ENCODE measurements at regions not wholly inside any gene's neighbourhood (a gene's known extent, or its start where the extent isn't known, plus 50 kb on each side); places are given as distances from the start of the nearest gene placed in this dataset.

- Histone ChIP-seq H3K27me3 (ENCODE audit: control insufficient read depth in 1 of 2, insufficient read depth in 2 of 2, low read length in 2 of 2) (no peaks in the 10 kb centered on the region), H3K4me3 (ENCODE audit: low read depth in 1 of 2, low read length in 2 of 2) (no peak overlapping the region)
Measured at GRCh38 chr13:80189889-80190597, 150.9 kb downstream of the SPRY2 start.

DNA sequence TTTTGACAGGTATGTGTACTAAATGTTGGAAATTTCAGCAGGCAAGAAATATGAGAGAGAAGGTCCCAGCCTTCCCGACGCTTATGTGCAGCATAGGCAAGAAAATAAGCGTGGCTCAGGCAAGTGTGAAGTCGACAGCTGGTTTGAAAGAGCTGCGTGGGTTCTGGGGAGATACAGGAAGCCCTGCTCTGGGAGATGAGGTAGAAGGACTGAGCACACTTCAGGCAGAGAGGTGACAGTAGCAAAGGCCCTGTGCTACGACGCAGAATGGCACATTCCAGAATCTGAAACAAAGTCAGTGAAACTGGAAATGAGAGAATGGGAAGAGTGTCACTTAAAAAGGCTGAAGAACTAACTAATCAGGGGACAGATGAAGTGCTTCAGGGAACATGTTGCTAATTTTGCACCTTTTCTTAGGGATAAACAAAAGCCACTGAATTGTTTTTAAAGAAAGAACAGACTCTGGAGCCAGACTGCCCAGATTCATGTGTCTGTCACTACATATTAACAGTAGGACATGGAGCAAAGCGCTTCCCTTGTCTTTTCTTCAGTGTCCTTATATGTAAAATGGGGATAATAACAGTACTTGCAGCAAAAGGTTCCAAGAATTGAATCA, 160.1 kb downstream of the SPRY2 start:
- H3K4me3 ChIP-seq (ENCODE audit: low read depth in 1 of 2, low read length in 2 of 2) = no peak overlapping the region
- no peak overlapping the region for H3K9ac ChIP-seq (ENCODE audit: low read depth in 1 of 2, low read length in 2 of 2)
- no peaks in the 10 kb centered on the region for H3K4me1 ChIP-seq (ENCODE audit: control insufficient read depth in 1 of 2, insufficient read depth in 2 of 2, low read length in 2 of 2)
- no peak overlapping the region for H3K27ac ChIP-seq (ENCODE audit: low read depth, low read length)
- H3K27me3 ChIP-seq (ENCODE audit: control insufficient read depth in 1 of 2, insufficient read depth in 2 of 2, low read length in 2 of 2) = no peaks in the 10 kb centered on the region
- H3K36me3 ChIP-seq (ENCODE audit: control insufficient read depth in 1 of 2, insufficient read depth in 2 of 2, low read length in 2 of 2) = no peaks in the 10 kb centered on the region
- H3K9me3 ChIP-seq (ENCODE audit: control insufficient read depth in 1 of 2, low read length in 2 of 2) = no peaks in the 10 kb centered on the region

More at GRCh38 chr13:80189889-80190597, 150.9 kb downstream of the SPRY2 start:
- no peaks in the 10 kb centered on the region for H3K36me3 ChIP-seq (ENCODE audit: control insufficient read depth in 1 of 2, insufficient read depth in 2 of 2, low read length in 2 of 2)
- no peaks in the 10 kb centered on the region for H3K9me3 ChIP-seq (ENCODE audit: control insufficient read depth in 1 of 2, low read length in 2 of 2)
- H3K4me1 ChIP-seq (ENCODE audit: control insufficient read depth in 1 of 2, insufficient read depth in 2 of 2, low read length in 2 of 2) = no peaks in the 10 kb centered on the region
- H3K27ac ChIP-seq (ENCODE audit: low read depth, low read length) = no peak overlapping the region
- H3K9ac ChIP-seq (ENCODE audit: low read depth in 1 of 2, low read length in 2 of 2) = no peak overlapping the region

DNA sequence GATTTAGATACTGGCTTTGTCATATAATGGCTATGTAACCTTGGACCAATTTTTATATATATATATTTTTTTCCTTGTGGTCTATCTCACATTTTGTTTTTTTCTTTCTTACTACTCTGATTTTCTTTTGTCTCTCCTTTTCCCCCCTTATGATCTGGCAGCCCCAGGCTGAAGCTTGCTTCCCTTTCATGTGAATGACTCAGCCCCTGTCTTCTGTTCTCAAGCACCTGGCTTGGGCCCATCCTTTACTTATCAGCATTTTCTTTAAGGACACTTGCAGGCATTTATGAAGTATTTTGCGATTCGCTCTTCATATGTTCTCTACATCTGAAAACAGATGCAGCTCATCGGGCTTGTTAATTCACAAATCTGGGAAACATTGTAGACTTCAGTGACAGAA, 163.6 kb downstream of the SPRY2 start:
- H3K27ac ChIP-seq (ENCODE audit: low read depth, low read length) = no peak overlapping the region
- no peaks in the 10 kb centered on the region for H3K27me3 ChIP-seq (ENCODE audit: control insufficient read depth in 1 of 2, insufficient read depth in 2 of 2, low read length in 2 of 2)
- peaks cover 0 to 5% of the 10 kb centered on the region in 2 donors for H3K9me3 ChIP-seq (ENCODE audit: control insufficient read depth in 1 of 2, low read length in 2 of 2)
- H3K9ac ChIP-seq (ENCODE audit: low read depth in 1 of 2, low read length in 2 of 2) = no peak overlapping the region
- no peak overlapping the region for H3K4me3 ChIP-seq (ENCODE audit: low read depth in 1 of 2, low read length in 2 of 2)
- no peaks in the 10 kb centered on the region for H3K36me3 ChIP-seq (ENCODE audit: control insufficient read depth in 1 of 2, insufficient read depth in 2 of 2, low read length in 2 of 2)
- H3K4me1 ChIP-seq (ENCODE audit: control insufficient read depth in 1 of 2, insufficient read depth in 2 of 2, low read length in 2 of 2) = no peaks in the 10 kb centered on the region

- Histone ChIP-seq H3K9me3 (ENCODE audit: control insufficient read depth in 1 of 2, low read length in 2 of 2) (peaks cover 0 to 5% of the 10 kb centered on the region in 2 donors), H3K36me3 (ENCODE audit: control insufficient read depth in 1 of 2, insufficient read depth in 2 of 2, low read length in 2 of 2) (no peaks in the 10 kb centered on the region), H3K4me3 (ENCODE audit: low read depth in 1 of 2, low read length in 2 of 2) (no peak overlapping the region), H3K27ac (ENCODE audit: low read depth, low read length) (no peak overlapping the region), H3K9ac (ENCODE audit: low read depth in 1 of 2, low read length in 2 of 2) (no peak overlapping the region), H3K4me1 (ENCODE audit: control insufficient read depth in 1 of 2, insufficient read depth in 2 of 2, low read length in 2 of 2) (no peaks in the 10 kb centered on the region), H3K27me3 (ENCODE audit: control insufficient read depth in 1 of 2, insufficient read depth in 2 of 2, low read length in 2 of 2) (no peaks in the 10 kb centered on the region)
Measured at GRCh38 chr13:80173224-80173623, 167.7 kb downstream of the SPRY2 start.

GRCh38 chr13:80171096-80171495, 169.8 kb downstream of the SPRY2 start:
- Histone ChIP-seq H3K36me3 (ENCODE audit: control insufficient read depth in 1 of 2, insufficient read depth in 2 of 2, low read length in 2 of 2) (no peaks in the 10 kb centered on the region), H3K9ac (ENCODE audit: low read depth in 1 of 2, low read length in 2 of 2) (no peak overlapping the region), H3K27ac (ENCODE audit: low read depth, low read length) (no peak overlapping the region), H3K9me3 (ENCODE audit: control insufficient read depth in 1 of 2, low read length in 2 of 2) (peaks cover 0 to 5% of the 10 kb centered on the region in 2 donors), H3K4me3 (ENCODE audit: low read depth in 1 of 2, low read length in 2 of 2) (no peak overlapping the region), H3K27me3 (ENCODE audit: control insufficient read depth in 1 of 2, insufficient read depth in 2 of 2, low read length in 2 of 2) (no peaks in the 10 kb centered on the region), H3K4me1 (ENCODE audit: control insufficient read depth in 1 of 2, insufficient read depth in 2 of 2, low read length in 2 of 2) (no peaks in the 10 kb centered on the region)

DNA sequence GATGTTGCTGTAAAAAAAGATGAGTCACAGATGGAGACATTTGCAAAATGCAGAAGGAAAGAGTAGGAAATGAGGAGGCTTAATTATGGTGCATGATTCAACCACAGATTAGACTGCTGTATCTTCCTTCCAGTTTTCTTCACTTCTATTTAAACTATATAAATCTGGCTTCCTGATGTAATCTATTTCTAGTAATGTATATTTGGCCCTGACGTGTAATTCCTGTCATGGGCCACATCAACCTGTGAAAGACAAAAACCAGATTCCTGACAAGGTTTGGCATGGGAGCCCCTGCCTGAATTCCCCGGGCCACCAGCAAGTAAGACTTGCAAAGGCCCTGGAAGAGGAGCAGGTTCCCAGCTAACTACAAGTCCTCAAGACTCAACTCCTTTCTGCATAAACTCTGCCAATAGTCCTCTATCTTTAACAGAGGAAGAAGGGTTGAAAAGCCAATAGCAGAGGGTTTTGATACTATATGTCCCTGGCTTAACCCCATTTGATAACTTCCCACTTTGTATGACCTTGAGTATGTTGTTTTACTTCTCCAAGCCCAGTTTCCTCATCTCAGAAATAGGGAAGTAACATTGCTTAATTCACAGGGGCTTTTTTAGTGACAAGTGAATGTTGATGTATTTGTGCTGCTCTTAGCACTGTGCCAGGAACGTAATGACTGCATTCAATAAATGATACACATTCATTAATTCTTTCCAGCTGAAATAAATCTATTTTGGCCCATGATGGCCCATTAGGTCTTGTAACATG, 172.7 kb downstream of the SPRY2 start:
- no peaks in the 10 kb centered on the region for H3K4me1 ChIP-seq (ENCODE audit: control insufficient read depth in 1 of 2, insufficient read depth in 2 of 2, low read length in 2 of 2)
- H3K9ac ChIP-seq (ENCODE audit: low read depth in 1 of 2, low read length in 2 of 2) = no peak overlapping the region
- H3K9me3 ChIP-seq (ENCODE audit: control insufficient read depth in 1 of 2, low read length in 2 of 2) = no peaks in the 10 kb centered on the region
- H3K27ac ChIP-seq (ENCODE audit: low read depth, low read length) = no peak overlapping the region
- no peak overlapping the region for H3K4me3 ChIP-seq (ENCODE audit: low read depth in 1 of 2, low read length in 2 of 2)
- no peaks in the 10 kb centered on the region for H3K27me3 ChIP-seq (ENCODE audit: control insufficient read depth in 1 of 2, insufficient read depth in 2 of 2, low read length in 2 of 2)
- no peaks in the 10 kb centered on the region for H3K36me3 ChIP-seq (ENCODE audit: control insufficient read depth in 1 of 2, insufficient read depth in 2 of 2, low read length in 2 of 2)

- no peak overlapping the region for H3K9ac ChIP-seq (ENCODE audit: low read depth in 1 of 2, low read length in 2 of 2)
- no peak overlapping the region for H3K27ac ChIP-seq (ENCODE audit: low read depth, low read length)
- no peak overlapping the region for H3K4me3 ChIP-seq (ENCODE audit: low read depth in 1 of 2, low read length in 2 of 2)
- H3K27me3 ChIP-seq (ENCODE audit: control insufficient read depth in 1 of 2, insufficient read depth in 2 of 2, low read length in 2 of 2) = no peaks in the 10 kb centered on the region
- H3K9me3 ChIP-seq (ENCODE audit: control insufficient read depth in 1 of 2, low read length in 2 of 2) = no peaks in the 10 kb centered on the region
- H3K36me3 ChIP-seq (ENCODE audit: control insufficient read depth in 1 of 2, insufficient read depth in 2 of 2, low read length in 2 of 2) = no peaks in the 10 kb centered on the region
- H3K4me1 ChIP-seq (ENCODE audit: control insufficient read depth in 1 of 2, insufficient read depth in 2 of 2, low read length in 2 of 2) = no peaks in the 10 kb centered on the region
Measured at GRCh38 chr13:80166352-80166751, 174.6 kb downstream of the SPRY2 start.

- Histone ChIP-seq H3K4me1 (ENCODE audit: control insufficient read depth in 1 of 2, insufficient read depth in 2 of 2, low read length in 2 of 2) (no peaks in the 10 kb centered on the region), H3K4me3 (ENCODE audit: low read depth in 1 of 2, low read length in 2 of 2) (no peak overlapping the region), H3K27me3 (ENCODE audit: control insufficient read depth in 1 of 2, insufficient read depth in 2 of 2, low read length in 2 of 2) (no peaks in the 10 kb centered on the region), H3K27ac (ENCODE audit: low read depth, low read length) (no peak overlapping the region), H3K9ac (ENCODE audit: low read depth in 1 of 2, low read length in 2 of 2) (no peak overlapping the region), H3K9me3 (ENCODE audit: control insufficient read depth in 1 of 2, low read length in 2 of 2) (no peaks in the 10 kb centered on the region), H3K36me3 (ENCODE audit: control insufficient read depth in 1 of 2, insufficient read depth in 2 of 2, low read length in 2 of 2) (no peaks in the 10 kb centered on the region)
Measured at GRCh38 chr13:80164462-80164861, 176.5 kb downstream of the SPRY2 start.

GRCh38 chr13:80161896-80162295, 179.0 kb downstream of the SPRY2 start:
- Histone ChIP-seq H3K4me1 (ENCODE audit: control insufficient read depth in 1 of 2, insufficient read depth in 2 of 2, low read length in 2 of 2) (no peaks in the 10 kb centered on the region), H3K4me3 (ENCODE audit: low read depth in 1 of 2, low read length in 2 of 2) (no peak overlapping the region)

GRCh38 chr13:80161219-80161618, 179.7 kb downstream of the SPRY2 start:
- Histone ChIP-seq H3K27me3 (ENCODE audit: control insufficient read depth in 1 of 2, insufficient read depth in 2 of 2, low read length in 2 of 2) (no peaks in the 10 kb centered on the region), H3K36me3 (ENCODE audit: control insufficient read depth in 1 of 2, insufficient read depth in 2 of 2, low read length in 2 of 2) (no peaks in the 10 kb centered on the region), H3K4me1 (ENCODE audit: control insufficient read depth in 1 of 2, insufficient read depth in 2 of 2, low read length in 2 of 2) (no peaks in the 10 kb centered on the region), H3K9ac (ENCODE audit: low read depth in 1 of 2, low read length in 2 of 2) (no peak overlapping the region), H3K9me3 (ENCODE audit: control insufficient read depth in 1 of 2, low read length in 2 of 2) (no peaks in the 10 kb centered on the region), H3K27ac (ENCODE audit: low read depth, low read length) (no peak overlapping the region), H3K4me3 (ENCODE audit: low read depth in 1 of 2, low read length in 2 of 2) (no peak overlapping the region)

More at GRCh38 chr13:80161896-80162295, 179.0 kb downstream of the SPRY2 start:
- Histone ChIP-seq H3K27ac (ENCODE audit: low read depth, low read length) (no peak overlapping the region), H3K27me3 (ENCODE audit: control insufficient read depth in 1 of 2, insufficient read depth in 2 of 2, low read length in 2 of 2) (no peaks in the 10 kb centered on the region), H3K9me3 (ENCODE audit: control insufficient read depth in 1 of 2, low read length in 2 of 2) (no peaks in the 10 kb centered on the region), H3K9ac (ENCODE audit: low read depth in 1 of 2, low read length in 2 of 2) (no peak overlapping the region), H3K36me3 (ENCODE audit: control insufficient read depth in 1 of 2, insufficient read depth in 2 of 2, low read length in 2 of 2) (no peaks in the 10 kb centered on the region)
